Endothelial cell of umbilical vein (primary cell): ENCODE measurements at regions not wholly inside any gene's neighbourhood (a gene's known extent, or its start where the extent isn't known, plus 50 kb on each side); places are given as distances from the start of the nearest gene placed in this dataset.

Experiments
- BruUV-seq: library from RNA; stranded (reverse); fragments of 400-500 nt; replicated peaks from 2 replicates; lab custom pipeline; 2021; lab: Mats Ljungman, UMichigan
- CTCF ChIA-PET: fragments of 300-600, 350-600 bp; sonication (Branson Sonifier 250); formaldehyde crosslinking; loops from one replicate; lab custom pipeline; 2021; ENCODE audit warnings: antibody characterized with exemption, inconsistent platforms; lab: Charles Lee
- POLR2A ChIA-PET: fragments of 300-600, 350-600 bp; sonication (Branson Sonifier 250); formaldehyde crosslinking; loops from one replicate; lab custom pipeline; 2021; ENCODE audit warnings: antibody characterized with exemption, inconsistent platforms; lab: Charles Lee
- DNase-seq: peaks from one replicate; pipeline ENCODE4 v3.0.0-alpha.2; 2011; ENCODE audit warnings: low read depth, low spot score
- FAIRE-seq: peaks from 2 replicates; lab custom pipeline; 2011; peaks lifted over from hg19 to GRCh38; lab: Jason Lieb, UNC
- H2AFZ ChIP-seq: 2 replicates; pipeline ENCODE4 v1.6.0; 2012; ENCODE audit warnings: low read depth, low read length, control low read depth, inconsistent platforms
- H3K27ac ChIP-seq: 2 replicates; pipeline ENCODE4 v1.5.1; 2011; ENCODE audit warnings: low read depth, mild to moderate bottlenecking, control low read depth, low read length, moderate library complexity; ENCODE audit not compliant: insufficient read depth
- H3K27me3 ChIP-seq, 2 experiments: 2 replicates each; pipeline versions ENCODE4 v1.6.0 to v1.6.1; 2011; ENCODE audit warnings: low read length in 2 of 2, mixed read lengths in 1 of 2; ENCODE audit not compliant: control insufficient read depth in 2 of 2, insufficient read depth in 2 of 2
- H3K36me3 ChIP-seq, 2 experiments: 2 replicates in 1 of 2; 3 replicates in 1 of 2; pipeline ENCODE4 v1.5.1; 2011; ENCODE audit warnings: low read length in 2 of 2, mild to moderate bottlenecking in 1 of 2, moderate library complexity in 1 of 2; ENCODE audit not compliant: control insufficient read depth in 2 of 2, insufficient read depth in 2 of 2; ENCODE audit errors: extremely low read depth in 1 of 2
- H3K4me1 ChIP-seq: 3 replicates; pipeline ENCODE4 v1.5.1; 2011; ENCODE audit warnings: mild to moderate bottlenecking, low read length; ENCODE audit not compliant: control insufficient read depth, insufficient read depth; ENCODE audit errors: extremely low read depth
- H3K4me2 ChIP-seq: 2 replicates; pipeline ENCODE4 v1.6.1; 2011; ENCODE audit warnings: low read length, control low read depth, mixed read lengths; ENCODE audit not compliant: insufficient read depth
- H3K4me3 ChIP-seq, 3 experiments: fragments of 200-600 bp in 1 of 3; sonication (generic), shearing (Covaris generic) in 1 of 3; replicated peaks in 1 of 3; 2 replicates each; pipeline ENCODE4 v1.5.1; 2011 to 2016; ENCODE audit warnings: control low read depth in 3 of 3, low read length in 3 of 3, mild to moderate bottlenecking in 2 of 3, inconsistent platforms in 1 of 3, low read depth in 1 of 3, moderate library complexity in 1 of 3; ENCODE audit not compliant: insufficient read depth in 1 of 3
- H3K79me2 ChIP-seq: 2 replicates; pipeline ENCODE4 v1.6.0; 2012; ENCODE audit warnings: low read length, inconsistent platforms; ENCODE audit not compliant: control insufficient read depth, insufficient read depth
- H3K9ac ChIP-seq: replicated peaks from 2 replicates; pipeline ENCODE3; 2011; ENCODE audit warnings: low read length, control low read depth; ENCODE audit not compliant: insufficient read depth; ENCODE audit errors: extremely low read depth
- H3K9me1 ChIP-seq: replicated peaks from 3 replicates; pipeline ENCODE4 v1.6.0; 2011; ENCODE audit warnings: mild to moderate bottlenecking, low read length; ENCODE audit not compliant: control insufficient read depth, insufficient read depth; ENCODE audit errors: extremely low read depth
- H3K9me3 ChIP-seq: replicated peaks from 2 replicates; pipeline ENCODE4 v1.5.1; 2012; ENCODE audit warnings: low read length, inconsistent platforms; ENCODE audit not compliant: control insufficient read depth, insufficient read depth
- H4K20me1 ChIP-seq: replicated peaks from 2 replicates; pipeline ENCODE3; 2011; ENCODE audit warnings: mild to moderate bottlenecking, low read length; ENCODE audit not compliant: control insufficient read depth, insufficient read depth; ENCODE audit errors: extremely low read depth
- EZH2 ChIP-seq: IDR thresholded peaks from 2 replicates; pipeline ENCODE4 v1.6.1; 2012; ENCODE audit warnings: borderline replicate concordance, low read depth, mild to moderate bottlenecking, moderate library complexity, low read length, inconsistent platforms; ENCODE audit not compliant: severe bottlenecking
- FOS ChIP-seq: IDR thresholded peaks from 2 replicates; pipeline ENCODE4 v1.6.1; 2011; ENCODE audit warnings: mild to moderate bottlenecking, low read length, moderate library complexity, borderline replicate concordance; ENCODE audit not compliant: insufficient read depth
- GATA2 ChIP-seq: IDR thresholded peaks from 2 replicates; pipeline ENCODE4 v1.7.0; 2011; ENCODE audit warnings: low read depth, mild to moderate bottlenecking, moderate library complexity, mixed read lengths, low read length; ENCODE audit not compliant: insufficient read length, insufficient read depth
- JUN ChIP-seq: IDR thresholded peaks from 2 replicates; pipeline ENCODE4 v1.6.1; 2011; ENCODE audit warnings: borderline replicate concordance, low read depth; ENCODE audit not compliant: insufficient read length, insufficient read depth
- MYC ChIP-seq: IDR thresholded peaks from one replicate; pipeline ENCODE4 v1.6.1; 2011; ENCODE audit warnings: mild to moderate bottlenecking, low read depth, low read length
- POLR2A ChIP-seq: IDR thresholded peaks from 2 replicates; pipeline ENCODE4 v1.6.1; 2012; ENCODE audit warnings: low read depth, mild to moderate bottlenecking, control low read depth, low read length
- POLR2AphosphoS5 ChIP-seq: IDR thresholded peaks from 2 replicates; pipeline ENCODE4 v1.6.1; 2012; ENCODE audit warnings: low read depth, mild to moderate bottlenecking, control low read depth, low read length, moderate library complexity; ENCODE audit not compliant: insufficient read depth
- dilution Hi-C: fragments of 300-500 bp; cut with MboI; formaldehyde crosslinking; loops from one replicate; pipeline ENCODE4 v1.15.0; 2019; ENCODE audit warnings: low sequenced_read_pairs; ENCODE audit not compliant: extremely low pct_ligation_motif_present
- intact Hi-C: fragments of 100-400 bp; cut with micrococcal nuclease; formaldehyde crosslinking; loops from one replicate; pipeline ENCODE4 v1.10.0; 2022
- TF ChIP-seq, protein P1 (sequence below), 2 donors: IDR thresholded peaks; 1 replicate in 1 of 2; 2 replicates in 1 of 2; pipeline ENCODE4 v1.5.1; 2011; ENCODE audit warnings: low read length in 2 of 2, mild to moderate bottlenecking in 2 of 2, moderate library complexity in 2 of 2, control low read depth in 1 of 2, inconsistent platforms in 1 of 2, low read depth in 1 of 2; ENCODE audit not compliant: insufficient read depth in 1 of 2; ENCODE audit errors: extremely low read depth in 1 of 2
- TF ChIP-seq, protein P2 (sequence below): IDR thresholded peaks from 2 replicates; pipeline ENCODE4 v1.6.1; 2011; ENCODE audit not compliant: insufficient read depth, insufficient read length

DNA sequence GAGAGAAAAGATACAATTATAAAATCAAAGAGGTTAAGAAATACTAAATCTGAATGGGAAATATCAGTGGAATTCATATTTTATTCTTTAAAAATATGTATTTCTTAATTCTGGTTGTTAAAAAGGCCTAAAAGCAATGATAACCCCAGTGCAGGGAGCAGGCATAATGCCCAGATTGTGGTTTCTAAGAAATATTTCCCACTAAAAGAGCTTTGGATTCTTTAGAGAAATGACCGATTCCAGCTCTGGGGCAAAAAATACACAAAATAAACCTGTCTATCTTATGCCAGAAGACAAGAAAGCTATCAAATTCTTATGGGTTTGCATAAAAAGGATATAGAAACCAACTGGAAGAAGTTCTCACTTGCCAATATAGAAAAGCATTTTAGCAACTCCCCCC lies 71.6 kb downstream of the PDE6H start:
- Histone ChIP-seq H3K9ac (no peak overlapping the region), H3K9me1 (no peaks in the 10 kb centered on the region), H3K9me3 (no peaks in the 10 kb centered on the region), H3K27me3 (peaks cover 0 to 2% of the 10 kb centered on the region in 2 experiments), H3K27ac (no peak overlapping the region), H3K79me2 (no peaks in the 10 kb centered on the region), H2AFZ (no peak overlapping the region), H3K4me2 (no peak overlapping the region), H3K4me3 (no peak overlapping the region), H3K4me1 (no peaks in the 10 kb centered on the region), H3K36me3 (no peaks in the 10 kb centered on the region), H4K20me1 (no peaks in the 10 kb centered on the region)
- no TSS peak for BruUV-seq
- DNase-seq (no peak), FAIRE-seq (no peak)
- POLR2A ChIA-PET, result no interaction called here
- TF ChIP-seq EZH2, result no peak
- TF ChIP-seq GATA2, result no peak
- no peak for TF ChIP-seq MYC
- TF ChIP-seq, protein P1, sequence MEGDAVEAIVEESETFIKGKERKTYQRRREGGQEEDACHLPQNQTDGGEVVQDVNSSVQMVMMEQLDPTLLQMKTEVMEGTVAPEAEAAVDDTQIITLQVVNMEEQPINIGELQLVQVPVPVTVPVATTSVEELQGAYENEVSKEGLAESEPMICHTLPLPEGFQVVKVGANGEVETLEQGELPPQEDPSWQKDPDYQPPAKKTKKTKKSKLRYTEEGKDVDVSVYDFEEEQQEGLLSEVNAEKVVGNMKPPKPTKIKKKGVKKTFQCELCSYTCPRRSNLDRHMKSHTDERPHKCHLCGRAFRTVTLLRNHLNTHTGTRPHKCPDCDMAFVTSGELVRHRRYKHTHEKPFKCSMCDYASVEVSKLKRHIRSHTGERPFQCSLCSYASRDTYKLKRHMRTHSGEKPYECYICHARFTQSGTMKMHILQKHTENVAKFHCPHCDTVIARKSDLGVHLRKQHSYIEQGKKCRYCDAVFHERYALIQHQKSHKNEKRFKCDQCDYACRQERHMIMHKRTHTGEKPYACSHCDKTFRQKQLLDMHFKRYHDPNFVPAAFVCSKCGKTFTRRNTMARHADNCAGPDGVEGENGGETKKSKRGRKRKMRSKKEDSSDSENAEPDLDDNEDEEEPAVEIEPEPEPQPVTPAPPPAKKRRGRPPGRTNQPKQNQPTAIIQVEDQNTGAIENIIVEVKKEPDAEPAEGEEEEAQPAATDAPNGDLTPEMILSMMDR (IDR thresholded peaks at IDR 0.05; ENCODE audit: extremely low read depth in 1 of 2, insufficient read depth in 1 of 2, low read depth in 1 of 2, low read length in 2 of 2), result no peak
- dilution Hi-C loops (no loop called here), intact Hi-C loops (no loop called here)
- CTCF ChIA-PET, result no interaction called here

DNA sequence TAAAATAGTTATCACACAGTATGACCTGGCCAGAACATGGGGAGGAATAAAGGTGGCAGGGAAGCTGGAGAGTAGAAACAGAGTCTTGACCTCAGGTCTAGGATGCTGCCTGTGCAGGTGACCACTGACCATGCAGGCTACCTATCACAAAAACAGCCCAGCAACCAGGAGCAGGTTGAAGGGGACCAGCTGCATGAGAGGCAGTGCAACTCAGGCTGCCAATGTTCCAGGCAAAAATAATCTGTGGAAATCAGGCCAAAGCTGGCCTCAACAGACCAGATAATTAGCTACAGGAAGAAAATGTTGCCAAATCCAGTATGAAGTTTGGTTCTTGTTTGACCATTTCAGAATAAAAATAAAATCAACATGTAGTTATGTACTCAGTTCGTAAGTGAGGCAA lies 72.6 kb downstream of the PDE6H start:
- Histone ChIP-seq H3K27me3 (peaks cover 0 to 2% of the 10 kb centered on the region in 2 experiments), H3K36me3 (no peaks in the 10 kb centered on the region), H3K9ac (no peak overlapping the region), H2AFZ (no peak overlapping the region), H3K9me3 (no peaks in the 10 kb centered on the region), H3K27ac (no peak overlapping the region), H4K20me1 (no peaks in the 10 kb centered on the region), H3K9me1 (no peaks in the 10 kb centered on the region), H3K4me3 (no peak overlapping the region), H3K4me2 (no peak overlapping the region), H3K4me1 (no peaks in the 10 kb centered on the region), H3K79me2 (no peaks in the 10 kb centered on the region)
- dilution Hi-C loops, result no loop called here
- FAIRE-seq, result no peak
- BruUV-seq, result no TSS peak
- intact Hi-C loops, result no loop called here
- DNase-seq, result no peak
- ChIA-PET CTCF (no interaction called here), POLR2A (no interaction called here)
- TF ChIP-seq, protein P2, sequence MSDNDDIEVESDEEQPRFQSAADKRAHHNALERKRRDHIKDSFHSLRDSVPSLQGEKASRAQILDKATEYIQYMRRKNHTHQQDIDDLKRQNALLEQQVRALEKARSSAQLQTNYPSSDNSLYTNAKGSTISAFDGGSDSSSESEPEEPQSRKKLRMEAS, result no peak
- no peak for TF ChIP-seq JUN
- no peak for TF ChIP-seq EZH2
- TF ChIP-seq GATA2, result no peak
- no peak for TF ChIP-seq POLR2A
- no peak for TF ChIP-seq MYC
- no peak for TF ChIP-seq POLR2AphosphoS5
- TF ChIP-seq FOS, result no peak
- TF ChIP-seq, protein P1 (IDR thresholded peaks at IDR 0.05; ENCODE audit: extremely low read depth in 1 of 2, insufficient read depth in 1 of 2, low read depth in 1 of 2, low read length in 2 of 2), result no peak
